GM12874 (cell line): ENCODE measurements at regions not wholly inside any gene's neighbourhood (a gene's known extent, or its start where the extent isn't known, plus 50 kb on each side); places are given as distances from the start of the nearest gene placed in this dataset.

Experiments
- CTCF ChIP-seq: IDR thresholded peaks from 2 replicates; pipeline ENCODE4 v1.5.1; 2011; ENCODE audit warnings: low read depth, mild to moderate bottlenecking, control low read depth, low read length, moderate library complexity; ENCODE audit not compliant: insufficient read depth

DNA sequence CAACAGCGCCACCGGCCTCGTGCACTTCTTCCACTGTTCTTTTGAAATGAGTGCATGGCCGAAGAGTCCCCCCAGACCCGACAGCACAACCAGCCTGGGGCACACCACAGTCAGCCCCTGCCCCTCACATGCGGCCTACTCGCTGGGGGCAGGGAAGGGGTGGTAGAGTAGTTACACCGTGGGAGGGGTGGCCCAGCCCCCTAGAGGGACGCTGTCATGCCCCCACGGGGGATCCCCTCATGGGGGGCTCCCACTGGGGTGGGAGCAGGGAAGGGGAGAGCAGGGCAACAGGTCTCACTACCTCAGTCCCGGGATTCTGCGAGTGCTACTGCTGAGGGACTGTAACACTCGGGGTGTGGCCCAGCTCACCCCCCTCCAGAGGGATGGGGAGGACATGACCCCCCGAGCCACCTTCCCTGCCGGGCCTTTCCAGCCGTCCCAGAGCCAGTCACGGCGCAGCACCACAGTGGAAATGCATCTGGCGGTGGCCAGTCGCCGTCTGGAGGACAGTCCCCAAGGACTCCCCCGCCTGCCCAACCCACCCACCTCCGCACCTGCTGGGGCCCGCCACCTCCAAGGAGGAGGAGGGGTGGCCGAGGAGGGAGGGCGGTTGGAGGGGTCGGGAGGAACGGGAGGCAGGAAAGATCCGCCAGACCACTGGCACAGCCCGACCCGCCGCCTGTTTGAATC, 84.6 kb upstream of the ZNF254 start:
- no peak for TF ChIP-seq CTCF

DNA sequence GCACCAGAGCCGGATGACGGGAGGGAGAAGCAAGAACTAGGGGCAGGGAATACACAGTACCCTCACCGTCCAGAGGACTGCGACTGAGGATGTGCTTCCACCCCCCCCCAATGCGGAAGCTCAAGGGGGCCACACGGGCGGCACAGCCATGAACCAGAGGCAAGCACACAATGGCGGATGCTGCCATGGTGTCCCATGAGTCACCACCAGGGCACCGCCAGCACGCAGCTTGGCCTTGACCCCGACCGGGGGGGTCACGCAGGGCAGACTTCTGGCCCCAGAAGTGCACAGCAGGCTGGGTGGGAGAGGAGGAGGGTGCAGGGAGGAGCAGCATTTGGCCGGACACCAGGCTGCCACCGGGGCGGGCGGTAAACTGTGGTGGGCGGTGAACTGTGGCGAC, 83.5 kb upstream of the ZNF254 start:
- no peak for TF ChIP-seq CTCF

DNA sequence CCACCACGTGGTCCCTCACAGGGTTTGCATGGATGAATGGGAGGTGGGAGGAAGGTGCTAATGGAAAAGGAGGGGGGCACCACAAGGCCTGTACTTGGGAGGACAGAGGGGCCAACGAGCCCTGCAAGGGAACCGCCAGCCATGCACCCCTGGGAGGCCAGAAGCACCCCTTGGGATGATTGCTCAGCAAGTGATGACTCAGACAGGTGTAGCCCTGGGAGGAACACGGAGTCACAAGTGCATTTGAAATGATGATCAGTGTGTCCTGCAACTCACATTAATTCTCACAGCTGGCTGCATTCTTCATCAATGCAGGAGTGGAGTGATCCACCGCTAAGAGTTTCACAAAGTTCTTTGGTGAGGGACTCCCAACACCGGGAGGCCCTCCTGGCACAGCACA, 82.8 kb upstream of the ZNF254 start:
- no peak for TF ChIP-seq CTCF

- no peak for TF ChIP-seq CTCF
Observed at GRCh38 chr19:24029941-24030636, 56.9 kb upstream of the ZNF254 start.

- TF ChIP-seq CTCF, result no peak
Observed at GRCh38 chr19:24032651-24033050, 54.3 kb upstream of the ZNF254 start.

- 0 out of 2 replicates have a peak, but pooled peaks have one; percentile 6 for TF ChIP-seq CTCF
Observed at GRCh38 chr19:24033301-24033962, 53.6 kb upstream of the ZNF254 start.

DNA sequence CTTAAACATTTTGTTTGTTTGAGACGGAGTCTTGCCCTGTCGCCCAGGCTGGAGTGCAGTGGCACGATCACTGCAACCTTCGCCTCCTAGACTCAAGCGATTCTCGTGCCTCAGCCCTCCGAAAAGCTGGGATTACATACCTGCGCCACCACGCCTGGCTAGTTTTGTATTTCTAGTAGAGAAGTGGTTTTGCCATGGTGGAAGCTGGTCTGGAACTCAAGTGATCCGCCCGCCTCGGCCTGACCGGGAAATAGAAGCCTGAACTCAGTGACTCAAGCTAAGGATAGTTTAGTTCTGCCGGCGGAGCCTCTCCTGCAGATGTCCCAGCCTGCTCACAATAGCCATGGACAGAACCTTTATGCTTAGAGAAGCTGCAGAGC, 53.0 kb upstream of the ZNF254 start:
- TF ChIP-seq CTCF, result no peak
